GM19397 (cell line): ENCODE measurements at regions not wholly inside any gene's neighbourhood (a gene's known extent, or its start where the extent isn't known, plus 50 kb on each side); places are given as distances from the start of the nearest gene placed in this dataset.

Experiments
- ATAC-seq: cut with Tn5 transposase; IDR thresholded peaks from one replicate; pipeline ENCODE4 v1.9.1; 2021; ENCODE audit warnings: mild to moderate bottlenecking, moderate library complexity; ENCODE audit not compliant: unreplicated experiment

GRCh38 chr22:22417495-22418162 lies 90.9 kb downstream of the ZNF280B start:
- no peak for ATAC-seq

GRCh38 chr22:22418163-22418549 lies 90.4 kb downstream of the ZNF280B start:
- no peak for ATAC-seq

- no peak for ATAC-seq
Measured at GRCh38 chr22:22418957-22419356, 89.6 kb downstream of the ZNF280B start.

- ATAC-seq = no peak
Measured at GRCh38 chr22:22420580-22420979, 88.0 kb downstream of the ZNF280B start.

- ATAC-seq = no peak
Measured at GRCh38 chr22:22421392-22421791, 87.2 kb downstream of the ZNF280B start.

GRCh38 chr22:22422629-22423112 lies 85.9 kb downstream of the ZNF280B start:
- ATAC-seq = peak; percentile 94

- ATAC-seq = no peak
Measured at GRCh38 chr22:22423681-22424080, 84.9 kb downstream of the ZNF280B start.

- no peak for ATAC-seq
Measured at GRCh38 chr22:22424210-22424800, 84.2 kb downstream of the ZNF280B start.

GRCh38 chr22:22424956-22425355 lies 83.6 kb downstream of the ZNF280B start:
- ATAC-seq = no peak

GRCh38 chr22:22425356-22425755 lies 83.2 kb downstream of the ZNF280B start:
- no peak for ATAC-seq

- ATAC-seq = no peak
Measured at GRCh38 chr22:22425783-22426624, 82.5 kb downstream of the ZNF280B start.

GRCh38 chr22:22427542-22428065 lies 80.9 kb downstream of the ZNF280B start:
- ATAC-seq = no peak

- no peak for ATAC-seq
Measured at GRCh38 chr22:22428222-22429098, 80.1 kb downstream of the ZNF280B start.

- no peak for ATAC-seq
Measured at GRCh38 chr22:22429369-22430108, 79.0 kb downstream of the ZNF280B start.

- ATAC-seq = no peak
Measured at GRCh38 chr22:22430111-22430820, 78.3 kb downstream of the ZNF280B start.

GRCh38 chr22:22431271-22432220 lies 77.0 kb downstream of the ZNF280B start:
- no peak for ATAC-seq

GRCh38 chr22:22432479-22432878 lies 76.1 kb downstream of the ZNF280B start:
- no peak for ATAC-seq

GRCh38 chr22:22432937-22433336 lies 75.6 kb downstream of the ZNF280B start:
- ATAC-seq = no peak
